ENCODE measurements at regions not wholly inside any gene's neighbourhood (a gene's known extent, or its start where the extent isn't known, plus 50 kb on each side); places are given as distances from the start of the nearest gene placed in this dataset.

DNA sequence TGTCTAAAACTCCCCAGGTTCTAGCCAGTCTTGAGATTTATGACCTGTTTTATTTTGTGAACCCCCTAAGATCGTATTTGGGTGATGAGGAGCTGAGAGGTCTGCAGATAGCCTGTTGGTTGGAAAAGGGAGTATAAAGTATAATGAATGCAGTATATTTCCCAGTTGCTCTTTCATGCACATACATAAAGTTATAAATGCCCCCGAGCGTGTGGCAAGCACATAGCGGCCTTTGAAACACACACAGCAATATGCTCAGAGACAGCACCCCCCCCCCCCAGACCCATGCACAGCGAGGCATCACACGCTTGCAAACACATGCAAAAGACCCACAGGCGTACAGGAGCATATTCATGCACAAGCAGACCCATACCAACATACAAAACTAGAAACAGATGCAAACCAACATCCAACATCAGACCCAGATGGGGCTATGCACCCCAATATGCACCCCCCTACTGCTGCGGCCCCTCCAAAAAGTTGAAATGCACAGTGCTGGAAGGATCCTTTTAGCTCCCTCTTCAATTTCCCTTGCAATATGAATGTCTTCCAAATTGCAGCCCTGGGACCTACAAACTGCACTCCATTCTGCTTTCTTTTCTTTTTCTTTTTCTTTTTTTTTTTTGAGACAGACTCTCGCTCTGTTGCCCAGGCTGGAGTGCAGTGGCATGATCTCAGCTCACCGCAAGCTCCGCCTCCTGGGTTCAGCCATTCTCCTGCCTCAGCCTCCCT, 82.2 kb upstream of the TBX3 start:
- DNase-seq (ENCODE audit: low read depth): no peak

DNA sequence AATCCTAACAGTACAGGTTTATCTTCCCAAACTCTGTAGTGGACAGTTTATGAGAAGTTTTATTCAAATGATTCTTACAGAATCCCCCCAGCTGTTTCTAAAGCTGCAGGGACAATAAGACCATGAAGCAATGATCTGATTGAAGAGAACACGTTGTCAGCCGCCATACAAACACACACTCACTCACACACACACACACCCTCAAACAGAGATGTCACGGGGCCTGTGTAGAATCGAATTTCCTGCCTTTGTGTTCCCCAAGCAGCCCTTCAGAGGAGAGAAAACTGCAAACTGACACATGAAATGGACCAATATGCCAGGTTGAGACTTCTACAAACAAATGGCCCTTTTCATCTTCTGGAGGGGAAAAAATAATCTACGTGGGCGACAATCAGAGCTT, 80.5 kb upstream of the TBX3 start:
- DNase-seq (ENCODE audit: low read depth): no peak

DNA sequence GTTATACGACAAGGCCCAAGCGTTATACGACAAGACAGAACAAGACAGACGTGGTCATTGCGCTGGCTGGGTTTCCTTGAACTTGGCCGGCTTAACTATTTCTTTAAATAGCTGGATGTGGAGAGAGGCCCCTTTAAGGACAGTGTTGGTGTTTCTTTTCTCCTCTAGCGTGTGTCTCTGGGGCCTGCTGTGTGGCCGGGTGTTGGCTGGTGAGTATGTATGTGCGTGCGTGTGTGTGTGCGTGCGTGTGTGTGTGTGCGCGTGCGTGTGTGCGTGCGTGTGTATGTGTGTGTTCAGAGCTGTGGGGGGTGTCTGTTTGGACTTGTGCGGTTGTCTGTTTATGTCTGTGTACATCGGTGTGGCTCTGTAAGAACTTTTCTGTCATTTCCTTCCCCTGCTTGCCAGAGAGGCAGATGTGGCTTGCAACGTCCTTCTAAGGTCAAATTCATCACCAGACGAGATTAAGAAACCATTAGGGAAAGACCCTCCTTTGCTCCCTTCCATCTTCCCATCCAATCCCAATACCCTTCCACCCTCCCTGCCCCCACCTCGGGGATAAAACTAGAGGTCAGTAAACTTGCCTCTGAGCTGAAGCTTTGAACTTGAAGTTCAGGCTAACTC, 78.6 kb upstream of the TBX3 start:
- peak; percentile 15 for DNase-seq (ENCODE audit: low read depth)

DNA sequence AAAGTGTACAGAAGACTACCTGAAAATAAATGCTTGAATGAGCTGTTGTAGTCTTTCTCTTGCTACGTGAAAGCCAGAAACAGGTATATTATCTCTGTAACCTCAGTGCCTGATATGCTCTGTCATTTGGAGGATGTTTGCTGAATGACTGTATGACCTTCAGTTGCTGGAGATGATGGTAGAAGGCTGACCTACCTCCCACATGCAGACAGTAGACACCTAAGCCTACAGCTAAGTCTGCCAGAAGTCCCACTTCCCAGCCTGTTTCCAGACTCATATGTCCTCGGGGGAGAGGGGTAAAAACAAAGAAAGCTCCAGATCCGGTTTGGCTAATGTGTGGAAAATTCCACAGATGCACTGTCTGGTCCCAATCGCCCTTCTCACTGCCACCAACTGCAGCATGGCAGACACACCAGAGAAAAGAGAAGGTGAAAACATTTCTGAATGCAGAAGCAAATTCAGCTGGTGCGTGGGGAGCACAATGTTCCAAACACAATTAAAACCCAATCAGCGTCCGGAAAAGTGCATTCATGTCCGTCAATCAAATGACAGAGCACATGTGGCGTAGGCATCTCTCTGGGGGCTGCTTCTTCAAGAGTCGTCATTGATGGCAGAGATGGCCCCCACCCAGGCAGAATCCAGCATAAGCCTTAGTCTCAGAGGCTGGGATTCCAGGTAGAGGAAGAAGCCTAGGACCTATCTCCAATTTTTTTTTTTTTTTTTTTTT, 76.3 kb upstream of the TBX3 start:
- no peak for DNase-seq (ENCODE audit: low read depth)

DNA sequence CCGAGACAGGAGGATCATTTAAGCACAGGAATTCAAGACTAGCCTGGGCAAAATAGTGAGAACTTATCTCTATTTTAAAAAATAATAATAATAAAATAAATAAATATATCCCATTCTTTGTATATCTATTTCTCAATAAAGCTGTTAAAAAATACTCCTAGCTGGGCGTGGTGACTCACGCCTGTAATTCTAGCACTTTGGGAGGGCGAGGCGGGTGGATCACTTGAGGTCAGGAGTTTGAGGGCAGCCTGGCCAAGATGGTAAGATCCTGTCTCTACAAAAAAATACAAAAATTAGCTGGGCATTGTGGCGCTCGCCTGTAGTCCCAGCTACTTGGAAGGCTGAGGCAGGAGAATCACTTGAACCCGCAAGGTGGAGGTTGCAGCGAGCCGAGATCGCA, 75.7 kb upstream of the TBX3 start:
- no peak for DNase-seq (ENCODE audit: low read depth)

DNA sequence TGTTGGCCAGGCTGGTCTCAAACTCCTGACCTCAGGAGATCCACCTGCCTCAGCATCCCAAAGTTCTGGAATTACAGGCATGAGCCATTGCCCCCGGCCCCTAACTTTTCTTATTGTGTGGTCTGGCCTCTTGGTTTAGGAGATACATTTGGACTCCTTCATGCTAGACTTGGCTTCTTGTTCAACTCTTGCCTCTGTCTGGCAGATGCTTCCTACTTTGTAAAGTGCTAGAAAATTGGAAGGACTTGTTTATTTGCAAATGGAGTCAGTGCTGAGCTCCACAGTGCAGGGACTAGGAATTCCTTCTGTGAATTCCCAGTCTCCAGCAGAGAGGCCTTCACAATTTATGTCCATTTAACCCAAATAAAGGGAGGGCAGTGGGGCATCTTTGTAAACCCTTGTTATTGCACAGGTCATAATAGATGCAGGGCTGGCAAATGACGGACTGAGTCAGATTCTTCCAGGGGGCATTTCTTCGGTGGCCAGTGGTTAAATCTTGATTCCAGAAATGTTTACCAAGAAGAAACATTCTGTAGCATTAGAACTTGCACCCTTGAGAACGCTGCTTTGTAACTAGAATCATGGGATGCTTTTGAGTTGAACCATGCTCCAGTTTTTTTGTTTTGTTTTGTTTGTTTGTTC, 73.8 kb upstream of the TBX3 start:
- no peak for DNase-seq (ENCODE audit: low read depth)

DNA sequence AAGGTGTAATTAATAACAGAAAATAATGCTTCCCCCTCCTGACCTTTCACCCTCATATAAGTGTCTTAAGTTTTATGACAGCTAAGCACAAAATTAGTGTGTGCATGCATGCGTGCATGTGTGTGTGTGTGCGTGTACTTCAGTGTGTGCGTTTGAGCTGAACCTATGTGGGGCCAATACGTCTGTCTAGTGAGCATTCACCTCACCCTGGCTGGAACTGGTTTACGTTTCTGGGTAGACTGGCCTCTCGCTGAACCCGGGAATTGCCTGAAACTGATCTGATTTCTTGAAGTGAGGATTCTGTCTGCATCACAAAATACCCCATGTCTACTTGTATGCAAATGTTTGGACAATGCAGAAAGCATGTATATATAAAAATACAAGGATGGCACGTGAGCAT, 68.2 kb upstream of the TBX3 start:
- DNase-seq (ENCODE audit: low read depth): no peak

DNA sequence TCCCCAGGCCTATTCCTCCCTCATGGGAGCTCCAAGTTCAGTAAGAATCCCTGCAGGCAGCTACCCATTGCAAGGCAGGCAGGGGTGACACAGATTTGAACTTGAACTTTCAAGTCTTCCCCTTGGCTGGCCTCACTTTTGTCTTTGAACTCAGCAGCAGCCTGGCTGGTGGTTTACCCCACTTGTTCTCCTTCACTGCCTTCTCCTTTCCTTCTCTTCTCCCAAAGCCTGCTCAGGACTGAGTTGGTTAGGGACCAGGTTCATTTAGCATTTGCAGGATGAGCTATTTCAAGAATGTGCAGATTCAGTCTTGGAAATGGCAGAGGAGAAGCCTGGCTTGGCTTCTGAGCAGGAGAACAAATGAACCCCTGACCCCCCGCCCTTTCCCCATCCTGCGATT, 67.7 kb upstream of the TBX3 start:
- no peak for DNase-seq (ENCODE audit: low read depth)

DNA sequence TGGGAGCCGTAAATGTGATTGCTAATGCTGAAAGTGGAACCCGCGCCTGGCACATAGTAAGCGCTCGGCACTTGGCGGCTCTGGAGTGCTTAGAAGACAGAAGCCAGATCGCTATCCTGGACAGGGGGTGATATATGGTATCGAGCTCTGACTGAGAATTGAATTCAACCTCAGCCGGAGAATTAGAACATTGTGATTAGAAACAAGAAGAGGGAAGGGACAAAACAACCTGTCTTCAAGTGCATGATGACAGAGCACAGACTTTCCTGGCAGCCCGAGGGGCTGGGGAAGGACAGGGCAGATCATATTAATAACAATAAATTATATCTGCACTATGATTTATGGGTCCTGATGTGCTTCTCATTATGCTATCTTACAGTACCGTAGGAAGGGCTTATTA, 66.9 kb upstream of the TBX3 start:
- DNase-seq (ENCODE audit: low read depth): no peak

DNA sequence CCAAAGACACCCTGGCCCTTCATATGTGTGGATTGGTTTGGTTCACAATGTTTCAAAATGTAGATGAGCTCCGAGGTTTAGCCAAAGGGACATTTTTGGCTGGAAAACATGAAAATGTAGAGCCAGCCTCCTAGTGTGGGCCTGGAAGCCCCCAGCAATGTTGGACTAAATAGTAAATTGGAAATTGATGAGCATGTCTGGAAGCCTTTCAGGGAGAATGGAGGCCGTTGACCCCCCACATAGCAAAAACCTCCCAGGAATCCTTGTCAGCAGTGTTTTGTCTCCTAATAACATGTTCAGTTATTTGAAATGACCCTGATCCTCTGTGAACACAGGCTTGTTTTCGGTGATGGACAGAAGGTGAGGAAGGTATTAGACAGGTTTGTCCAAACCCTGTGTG, 65.1 kb upstream of the TBX3 start:
- no peak for DNase-seq (ENCODE audit: low read depth)

DNA sequence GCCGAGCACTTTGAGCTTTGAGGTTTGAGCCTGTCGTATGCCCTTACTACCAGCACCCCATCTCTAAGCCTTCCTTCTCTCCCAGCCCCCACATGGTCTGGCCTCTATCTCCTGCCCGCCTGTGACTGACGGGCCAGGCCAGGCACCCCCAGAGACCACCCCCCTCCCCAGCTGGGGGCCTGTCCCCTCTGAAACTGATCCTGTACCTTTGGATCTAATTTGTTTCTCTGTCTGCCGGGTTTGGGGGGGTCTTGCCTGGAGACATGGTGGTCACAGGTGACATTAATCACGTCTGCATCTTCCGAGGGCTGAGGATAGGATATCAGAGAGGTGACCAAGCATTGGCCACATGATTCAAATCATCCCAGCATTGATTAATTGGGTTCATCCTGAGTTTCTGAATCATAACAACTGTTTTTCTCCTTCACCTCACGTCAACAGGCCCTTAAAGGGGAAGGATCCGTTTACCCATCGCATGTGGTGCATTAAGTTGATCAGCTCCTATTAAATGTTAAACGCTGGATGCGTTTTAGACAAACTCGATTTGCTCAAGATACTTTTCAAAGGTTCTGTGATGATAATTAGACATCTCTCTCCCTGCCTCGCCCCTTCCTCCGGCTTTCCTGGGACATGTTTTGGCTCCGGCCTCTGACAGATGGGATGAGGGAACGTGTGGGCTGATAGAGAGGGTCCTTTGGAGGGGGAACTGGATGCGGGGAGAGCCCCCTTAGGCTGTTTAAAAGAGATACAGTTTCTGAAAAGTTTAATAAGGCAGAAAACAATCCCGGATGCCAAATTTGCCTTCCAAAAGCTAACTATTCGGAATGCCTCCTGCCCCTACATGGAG, 63.3 kb upstream of the TBX3 start:
- no peak for DNase-seq (ENCODE audit: low read depth)

DNA sequence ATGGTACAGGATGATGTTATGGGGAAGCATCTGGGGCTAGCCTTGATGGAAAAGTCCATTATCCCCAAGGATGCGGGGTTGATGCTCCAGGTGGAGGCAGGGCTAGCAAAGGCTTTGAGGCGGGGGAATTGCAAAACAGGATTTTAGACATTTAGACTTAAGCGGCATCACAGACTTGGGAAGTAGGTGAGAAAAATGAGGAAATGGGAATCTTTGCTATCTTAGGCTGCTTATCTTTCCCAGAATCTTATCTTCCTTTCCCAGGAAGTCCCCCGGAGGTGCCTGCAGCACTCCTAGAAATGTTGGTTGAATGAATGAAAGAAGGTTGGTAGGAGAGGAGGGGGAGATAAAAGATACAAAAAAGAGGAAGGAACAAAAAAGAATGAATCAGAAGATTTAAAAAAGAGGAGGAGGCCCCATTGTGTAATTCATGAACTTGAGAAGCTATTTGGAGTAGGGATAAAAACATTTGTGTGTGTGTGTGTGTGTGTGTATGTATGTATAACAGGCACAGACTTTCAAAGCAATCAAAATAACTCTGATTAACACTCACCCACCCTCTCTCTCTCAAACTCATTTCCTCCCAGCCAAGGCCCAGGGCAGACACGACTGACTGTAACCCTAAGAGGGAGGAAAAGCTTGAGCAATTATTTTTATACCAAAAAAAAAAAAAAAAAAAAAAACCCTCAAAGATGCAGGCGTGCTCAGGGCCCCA, 62.5 kb upstream of the TBX3 start:
- no peak for DNase-seq (ENCODE audit: low read depth)

DNA sequence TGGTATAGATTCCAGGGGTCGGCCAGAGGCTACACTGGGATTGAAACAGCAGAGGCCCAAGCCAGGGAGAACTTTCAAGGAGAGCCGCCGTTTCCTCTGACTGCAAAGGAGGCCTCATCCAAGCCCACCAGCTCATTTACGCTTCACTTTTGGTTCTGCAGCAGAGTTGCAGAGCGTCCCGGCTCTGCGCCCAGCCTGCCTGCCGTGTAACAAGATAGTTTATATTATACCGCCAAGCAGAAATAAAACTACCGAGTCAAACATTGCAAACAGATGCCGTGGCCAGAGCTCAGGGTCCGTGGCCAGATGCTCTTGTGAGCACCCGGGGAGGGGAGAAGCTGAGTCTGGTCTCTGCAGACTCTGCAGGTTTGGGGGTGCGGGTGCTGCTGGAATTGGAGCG, 60.7 kb upstream of the TBX3 start:
- no peak for DNase-seq (ENCODE audit: low read depth)

DNA sequence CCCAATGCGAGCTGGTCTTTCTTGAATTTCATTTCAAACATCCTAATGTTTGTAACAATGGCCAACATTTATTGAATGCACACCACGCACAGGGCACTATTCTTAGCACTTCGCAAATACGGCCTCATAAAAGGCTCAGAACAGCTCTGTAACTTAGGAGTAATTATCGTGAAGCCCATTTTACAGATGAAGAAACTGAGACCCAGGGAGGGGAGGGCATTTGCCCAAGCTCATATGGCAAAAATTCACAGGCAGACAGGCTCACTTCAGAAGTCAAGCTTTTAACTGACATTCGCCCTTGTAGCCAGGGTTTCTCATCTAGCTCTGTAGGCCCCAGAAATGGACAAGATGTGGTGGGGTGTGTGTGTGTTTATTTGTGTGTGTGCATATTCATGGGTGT, 60.3 kb upstream of the TBX3 start:
- no peak for DNase-seq (ENCODE audit: low read depth)

DNA sequence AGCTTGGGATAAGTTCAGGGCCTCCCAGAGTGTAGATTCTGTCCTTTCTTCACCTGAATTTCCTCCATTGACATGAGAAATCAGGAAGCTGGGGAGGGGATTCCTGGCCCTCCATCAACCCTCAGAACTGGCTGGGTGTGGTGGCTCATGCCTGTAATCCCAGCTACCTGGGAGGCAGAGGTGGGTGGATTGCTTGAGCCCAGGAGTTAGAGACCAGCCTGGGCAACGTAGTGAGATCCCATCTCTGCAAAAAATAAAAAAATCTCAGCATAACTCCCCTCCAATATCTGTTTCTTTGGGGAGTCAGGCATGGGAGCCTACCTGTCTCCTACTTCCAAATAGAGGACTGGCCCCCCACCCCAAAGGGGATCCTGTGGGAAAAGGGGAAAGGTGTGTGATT, 59.8 kb upstream of the TBX3 start:
- DNase-seq (ENCODE audit: low read depth): no peak

DNA sequence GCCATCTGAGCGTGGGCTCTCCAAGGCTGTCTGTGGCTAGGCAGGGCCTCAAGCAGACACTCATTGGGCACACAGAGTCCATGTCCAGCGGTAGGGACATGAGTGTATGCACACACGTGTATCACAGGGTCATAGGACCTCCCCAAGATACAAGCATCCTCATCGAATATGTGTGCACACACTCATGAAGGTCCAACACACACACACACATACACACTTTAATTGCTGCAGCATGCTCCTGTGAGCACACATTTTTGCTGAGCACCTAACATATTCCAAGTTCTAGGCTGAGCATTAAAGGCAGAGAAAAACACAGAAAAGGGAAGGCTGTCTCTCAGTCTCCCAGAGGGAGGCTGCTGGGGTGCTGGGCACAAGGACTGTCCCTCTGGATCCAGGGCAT, 59.3 kb upstream of the TBX3 start:
- no peak for DNase-seq (ENCODE audit: low read depth)

DNA sequence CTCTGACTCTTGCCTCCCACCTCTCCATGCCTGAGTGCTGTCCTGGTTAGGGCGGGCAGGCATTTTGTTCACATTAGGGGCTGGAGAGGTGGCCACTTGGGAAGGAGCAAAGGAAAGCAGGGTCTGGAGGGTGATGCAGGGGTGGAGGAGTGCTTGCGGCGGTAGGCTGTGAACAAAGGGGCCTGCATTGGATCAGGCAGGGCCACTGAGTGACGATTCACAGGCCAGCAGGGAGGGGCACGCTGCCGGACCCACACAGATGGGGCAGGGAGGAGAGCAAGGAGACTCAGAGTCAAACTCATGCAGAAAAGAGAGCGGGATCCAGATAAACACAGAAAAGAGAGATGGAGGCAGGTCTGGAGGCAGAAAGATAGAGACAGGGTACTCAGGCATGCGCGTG, 58.4 kb upstream of the TBX3 start:
- DNase-seq (ENCODE audit: low read depth): no peak

DNA sequence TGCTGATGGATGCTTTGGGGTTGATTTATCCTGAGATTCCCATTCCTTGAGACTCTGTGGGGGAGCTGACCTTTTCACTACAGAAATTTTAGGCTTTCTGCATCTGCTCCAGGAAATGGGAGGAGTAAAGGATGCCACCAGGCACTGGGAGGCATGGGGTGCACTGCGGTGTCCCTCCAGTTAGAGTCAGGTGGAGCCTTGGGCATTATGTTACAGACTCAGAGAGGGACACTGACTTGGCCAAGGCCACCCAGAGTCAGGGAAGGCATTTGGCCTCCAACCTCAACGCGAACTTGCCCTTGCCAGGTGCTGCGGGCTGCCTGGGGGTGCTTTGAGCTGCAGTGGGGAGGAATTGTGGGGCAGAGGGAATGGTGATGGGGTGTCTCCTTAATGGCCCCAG, 58.0 kb upstream of the TBX3 start:
- no peak for DNase-seq (ENCODE audit: low read depth)

DNA sequence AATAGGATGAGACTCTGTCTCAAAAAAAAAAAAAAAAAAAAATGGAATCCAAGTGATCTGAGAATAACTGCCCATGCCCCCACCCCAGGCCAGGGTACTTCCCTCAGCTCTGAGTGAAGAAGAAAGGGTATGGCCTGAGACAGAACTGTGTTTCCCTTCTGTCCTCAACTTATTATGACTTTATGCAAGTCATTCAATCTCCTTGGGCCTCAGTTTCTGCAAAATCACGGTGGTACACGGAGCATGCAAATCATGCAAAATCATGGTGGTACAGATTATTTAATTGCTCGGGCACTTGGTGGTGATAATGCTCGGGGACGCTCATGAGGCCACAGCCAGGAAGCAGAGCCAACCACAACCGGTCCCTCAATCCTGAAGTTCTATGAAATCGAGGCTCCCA, 56.5 kb upstream of the TBX3 start:
- no peak for DNase-seq (ENCODE audit: low read depth)

DNA sequence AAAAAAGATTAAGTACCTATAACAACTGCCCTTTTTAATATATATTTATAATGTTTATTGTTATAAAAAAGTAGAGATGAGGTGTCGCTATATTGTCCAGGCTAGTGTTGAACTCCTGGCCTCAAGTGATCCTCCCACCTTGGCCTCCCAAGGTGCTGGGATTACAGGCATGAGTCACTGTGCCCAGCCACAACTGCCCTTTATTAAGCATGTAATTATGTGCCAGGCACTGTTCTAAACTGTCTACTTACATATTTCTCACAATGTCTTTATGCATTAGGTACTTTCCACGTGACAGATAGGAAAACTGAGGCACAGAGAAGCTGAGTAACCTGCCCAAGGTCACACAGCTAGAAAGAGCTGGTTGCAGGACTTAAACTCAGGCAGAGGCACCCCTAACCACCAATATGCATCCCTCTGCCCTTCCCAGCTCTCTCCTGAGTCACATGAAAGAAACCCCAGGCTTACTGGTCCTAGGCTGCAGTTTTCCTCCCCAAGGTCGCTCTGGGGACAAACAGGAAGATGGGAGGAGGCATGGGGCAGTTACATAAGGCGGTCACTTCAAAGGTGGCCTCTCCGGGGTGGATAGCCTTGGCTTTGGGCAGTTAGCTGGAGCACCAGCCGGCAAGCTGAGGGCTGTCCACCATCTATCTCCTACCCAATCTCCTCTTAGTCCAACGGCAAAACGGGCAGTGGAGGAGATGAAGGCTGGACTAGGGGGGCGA, 54.6 kb upstream of the TBX3 start:
- no peak for DNase-seq (ENCODE audit: low read depth)

All from CMK (cell line).